Suppressor macrophage treated with lipopolysaccharide for 1 hour (primary cell): ENCODE measurements at regions not wholly inside any gene's neighbourhood (a gene's known extent, or its start where the extent isn't known, plus 50 kb on each side); places are given as distances from the start of the nearest gene placed in this dataset.

Experiments
- DNase-seq, 3 donors: peaks; one replicate each; pipeline ENCODE4 v3.0.0-alpha.2; 2020 to 2022

- DNase-seq = no peak
Observed at GRCh38 chr2:160921386-160921964, 238.8 kb upstream of the TANK start.

DNA sequence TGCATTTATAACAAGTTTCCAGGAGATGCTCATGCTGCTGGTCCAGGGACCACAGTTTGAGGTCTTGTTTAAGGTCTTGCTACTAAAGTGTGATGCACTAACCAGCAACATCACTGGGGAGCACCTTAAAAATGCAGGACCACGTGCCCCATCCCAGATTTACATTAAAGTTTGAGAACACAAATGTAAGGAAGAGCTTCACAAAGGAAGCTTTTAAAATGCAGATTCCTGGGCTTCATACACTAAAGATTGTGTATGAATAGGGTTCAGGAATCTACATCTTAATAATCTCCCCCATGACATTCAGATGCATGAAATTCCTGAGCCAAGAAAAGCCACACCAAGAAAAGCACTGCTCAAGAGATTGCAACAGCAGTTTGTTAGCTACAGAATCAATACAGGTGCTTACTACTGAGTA is 235.3 kb upstream of the TANK start:
- DNase-seq = no peak

DNA sequence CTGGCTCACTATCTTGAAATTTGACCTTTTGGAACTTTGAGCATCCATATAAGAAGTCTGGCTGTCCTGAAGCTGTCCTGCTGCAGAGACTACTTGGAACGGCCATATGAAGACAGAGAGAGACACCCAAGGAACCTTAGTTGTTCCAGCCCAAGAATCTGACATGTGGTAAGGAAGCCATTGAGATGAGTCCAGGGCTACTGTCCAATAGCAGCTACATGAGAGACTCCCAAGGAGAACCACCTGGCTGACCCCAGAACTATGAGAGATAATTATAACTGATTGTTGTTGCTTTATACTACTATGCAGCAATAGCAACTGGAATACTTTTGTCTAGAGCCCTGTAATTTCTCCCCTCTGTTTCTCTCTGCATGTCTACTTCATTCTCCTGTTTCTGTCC is 234.3 kb upstream of the TANK start:
- DNase-seq = no peak

DNA sequence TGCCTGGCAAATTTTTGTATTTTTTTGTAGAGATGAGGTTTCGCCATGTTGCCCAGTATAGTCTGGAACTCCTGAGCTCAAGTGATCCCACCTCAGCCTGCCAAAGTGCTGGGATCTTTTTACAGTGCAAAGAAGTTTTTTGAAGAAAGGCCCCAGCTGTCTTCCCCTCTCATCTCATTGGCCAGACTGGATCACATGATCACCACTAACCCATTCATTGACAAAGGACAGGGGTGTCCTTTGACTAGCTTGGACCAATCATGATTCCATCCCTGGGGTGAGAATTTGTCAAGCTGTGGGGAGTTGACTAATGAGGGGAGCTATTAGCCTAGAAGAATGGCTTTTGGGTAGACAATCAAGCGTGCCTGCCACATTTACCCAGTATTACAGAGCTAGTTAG is 232.9 kb upstream of the TANK start:
- no peak for DNase-seq

GRCh38 chr2:160928854-160929301 is 231.3 kb upstream of the TANK start:
- DNase-seq = no peak

- DNase-seq = no peak
Observed at GRCh38 chr2:160931531-160931930, 228.7 kb upstream of the TANK start.

DNA sequence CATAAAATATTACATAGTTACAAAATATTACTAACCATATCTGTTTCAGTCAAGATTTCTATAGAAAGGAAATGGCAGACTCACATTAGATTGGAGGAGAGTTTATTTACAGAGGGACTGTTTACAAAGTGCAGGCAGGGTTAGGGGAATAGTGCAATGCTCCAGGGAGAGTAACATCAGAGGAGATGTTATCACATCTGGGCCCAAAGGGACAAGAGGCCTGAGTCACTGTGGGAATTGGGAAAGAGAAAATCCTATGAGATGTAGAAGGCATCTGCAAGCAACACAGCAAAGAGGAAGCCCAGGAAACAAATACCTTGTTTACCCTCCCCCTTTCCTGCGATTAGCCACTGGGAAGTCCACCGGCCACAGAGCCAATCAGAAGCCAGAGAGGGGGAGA is 227.3 kb upstream of the TANK start:
- peak in 1 of 3 donors; percentile 16 for DNase-seq

DNA sequence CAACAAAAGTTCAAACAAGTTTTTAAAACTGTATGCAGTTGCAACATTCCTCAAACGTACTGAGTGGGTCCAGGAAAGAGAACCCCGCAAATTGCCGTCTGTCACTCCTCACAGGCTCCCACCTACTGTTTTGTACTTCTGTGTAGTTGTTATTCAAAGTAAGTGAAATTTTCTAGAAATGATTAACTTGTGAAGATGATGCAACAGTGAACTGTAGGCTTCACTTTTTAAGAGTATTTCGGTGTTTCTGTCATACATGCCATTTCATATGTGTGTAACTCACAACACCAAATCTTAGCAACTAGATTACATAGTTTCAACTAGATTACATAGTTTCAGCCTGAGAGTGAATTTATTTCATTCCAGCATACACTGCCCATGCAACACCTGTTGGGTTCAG is 226.0 kb upstream of the TANK start:
- no peak for DNase-seq

DNA sequence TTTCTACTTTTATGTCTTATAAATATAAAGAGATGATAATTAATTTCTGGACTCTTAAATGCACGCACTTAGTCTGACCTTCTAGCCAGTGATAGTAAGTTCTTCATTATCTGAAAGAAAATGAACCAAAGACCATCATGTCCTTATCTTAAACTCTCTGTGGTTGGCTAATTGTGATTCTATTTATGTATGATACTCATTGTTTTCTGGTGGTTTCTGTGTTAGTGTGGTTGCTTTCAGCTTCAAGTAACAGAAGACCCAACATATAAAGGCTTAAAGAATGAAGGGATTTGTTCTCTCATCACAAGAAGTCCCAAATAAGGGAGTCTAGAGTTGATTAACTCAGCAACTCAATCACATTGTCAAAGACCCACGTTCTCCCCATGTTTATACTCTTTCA is 225.2 kb upstream of the TANK start:
- DNase-seq = no peak

- no peak for DNase-seq
Observed at GRCh38 chr2:160936044-160936806, 224.0 kb upstream of the TANK start.

DNA sequence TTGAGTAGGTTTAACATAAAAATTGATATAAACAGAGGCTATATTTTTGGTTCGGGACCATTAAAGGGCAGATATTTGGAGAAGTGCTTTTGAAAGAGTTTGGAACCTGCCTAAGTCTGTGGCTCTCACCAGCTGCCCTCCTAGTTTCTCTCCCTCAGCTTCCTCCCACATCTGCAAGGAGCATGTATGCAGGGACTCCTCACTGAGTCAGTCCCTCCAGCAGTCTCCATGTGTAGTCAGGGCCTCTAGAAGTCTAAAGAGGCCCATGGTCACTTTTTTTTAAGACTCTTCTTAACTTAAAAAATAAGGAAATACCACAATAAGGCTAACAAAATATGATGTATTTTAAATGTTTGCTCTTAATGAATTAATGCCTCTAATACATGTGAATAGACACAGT is 220.0 kb upstream of the TANK start:
- peak in 1 of 3 donors; percentile 15 for DNase-seq

DNA sequence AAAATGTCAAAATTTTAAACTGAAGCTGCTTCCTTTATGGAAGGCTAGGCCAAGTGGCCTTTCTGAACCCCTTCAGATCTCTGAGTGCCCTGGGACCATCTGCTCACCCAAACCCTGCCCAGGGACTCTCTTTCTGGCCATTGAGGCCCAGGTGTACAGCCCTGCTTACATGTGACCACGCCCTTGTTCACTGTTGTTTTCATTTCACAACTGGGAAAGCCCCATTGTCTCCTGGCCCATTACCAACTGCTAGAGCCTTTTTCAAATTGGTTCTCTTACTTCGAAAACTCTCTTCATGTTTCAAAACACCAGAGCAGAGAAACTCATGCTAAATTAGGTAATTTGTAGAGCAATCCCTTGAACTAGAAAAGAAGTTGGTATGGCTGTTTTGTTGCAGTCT is 219.5 kb upstream of the TANK start:
- no peak for DNase-seq

GRCh38 chr2:160941290-160941846 is 218.9 kb upstream of the TANK start:
- DNase-seq = no peak

DNA sequence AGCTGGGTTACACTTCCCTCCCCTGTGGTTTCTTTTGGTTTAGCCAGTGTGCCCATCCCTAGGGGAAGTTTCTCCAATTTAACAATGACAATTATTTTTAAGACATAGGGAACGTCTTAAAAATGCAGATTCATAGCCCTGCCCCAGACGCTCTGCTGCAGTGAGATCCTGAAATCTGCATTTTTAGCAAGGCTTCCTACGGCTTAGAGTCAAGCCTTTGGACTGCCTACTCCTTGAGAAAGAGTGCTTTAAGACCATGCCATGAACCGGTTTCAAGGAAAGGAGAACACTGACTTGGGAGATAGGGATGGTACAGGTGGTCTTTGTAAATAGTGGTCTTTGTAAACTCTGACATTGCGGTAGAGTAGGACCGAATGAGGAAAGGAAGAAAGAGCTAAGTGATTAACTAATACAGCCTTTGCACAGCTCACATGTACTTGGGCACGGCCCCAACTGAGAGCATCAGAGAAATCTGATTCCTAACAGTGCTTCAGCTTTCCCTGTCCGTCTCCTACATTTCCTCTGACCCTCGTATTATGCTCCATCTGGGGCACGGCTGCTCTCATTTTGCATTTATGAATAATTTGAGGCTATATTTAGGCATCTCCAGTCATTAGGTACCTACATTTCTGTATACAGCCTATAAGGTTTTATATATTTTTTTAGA is 217.6 kb upstream of the TANK start:
- DNase-seq = no peak

DNA sequence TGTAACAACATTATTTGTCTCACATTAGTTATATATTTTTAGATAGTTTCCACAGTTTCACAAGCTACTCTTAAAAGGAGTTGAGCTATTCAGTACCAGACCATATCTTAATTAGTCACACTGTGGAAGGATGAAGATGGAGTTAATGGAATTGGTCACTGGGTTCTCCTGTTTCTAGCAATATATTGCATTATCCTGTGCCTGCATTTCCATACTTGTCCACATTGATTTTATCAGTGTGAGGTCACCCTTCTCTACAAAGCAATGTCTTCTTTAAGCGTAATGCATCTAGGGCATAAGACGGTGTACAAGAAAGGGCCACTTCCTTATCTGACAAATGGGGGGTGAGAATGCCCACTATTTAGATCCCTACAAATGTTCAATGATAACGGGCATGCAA is 216.8 kb upstream of the TANK start:
- no peak for DNase-seq

- DNase-seq = no peak
Observed at GRCh38 chr2:160952464-160953254, 207.6 kb upstream of the TANK start.

GRCh38 chr2:160955578-160955977 is 204.7 kb upstream of the TANK start:
- no peak for DNase-seq

DNA sequence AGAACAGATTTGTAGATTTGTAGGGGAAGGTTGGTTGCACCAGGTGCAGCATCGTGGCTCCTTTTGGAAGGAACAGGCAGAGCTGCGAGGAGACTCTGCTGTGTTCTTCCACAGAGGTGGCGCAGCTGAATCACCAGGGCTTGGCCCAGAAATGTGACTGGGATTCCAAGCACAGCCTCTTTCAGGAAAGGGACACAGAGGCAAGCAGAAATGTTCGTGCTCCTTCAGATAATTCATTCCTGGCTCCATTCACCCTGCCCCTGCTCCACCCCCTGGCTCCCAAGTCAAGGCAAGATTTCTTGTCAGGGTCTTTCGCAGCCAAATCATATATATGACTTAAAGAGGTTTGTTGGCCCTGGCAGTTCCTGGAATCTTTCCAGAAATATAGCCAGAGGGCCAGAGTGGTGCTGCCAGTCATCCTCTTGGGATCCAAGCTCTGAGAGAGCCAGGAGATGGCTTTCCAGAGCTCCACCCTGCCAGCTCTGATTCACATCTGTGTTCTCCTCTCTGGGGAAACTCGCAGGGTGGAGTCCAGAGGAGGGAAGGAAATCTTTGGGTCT is 203.9 kb upstream of the TANK start:
- no peak for DNase-seq

- peak in 2 of 3 donors; percentile 12 to 26 for DNase-seq
Observed at GRCh38 chr2:160963957-160964356, 196.3 kb upstream of the TANK start.

DNA sequence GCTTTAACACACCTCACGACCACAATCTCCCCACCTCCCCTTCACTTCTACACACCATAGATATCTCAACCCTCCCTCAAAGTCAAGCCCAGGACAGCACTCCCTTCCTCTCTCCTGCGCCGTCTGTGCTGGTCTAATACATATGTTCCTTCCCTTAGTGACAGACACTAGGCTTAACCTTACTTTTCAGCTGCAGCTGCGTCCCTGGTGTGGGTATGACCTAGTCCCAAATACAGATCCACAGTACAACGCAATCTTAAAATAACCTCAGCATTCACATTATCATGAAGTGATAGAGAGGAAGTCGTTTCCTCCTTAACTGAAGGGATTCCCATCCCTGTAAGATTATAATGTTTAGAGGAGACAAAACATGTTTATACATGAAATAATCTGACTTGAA is 192.7 kb upstream of the TANK start:
- no peak for DNase-seq

DNA sequence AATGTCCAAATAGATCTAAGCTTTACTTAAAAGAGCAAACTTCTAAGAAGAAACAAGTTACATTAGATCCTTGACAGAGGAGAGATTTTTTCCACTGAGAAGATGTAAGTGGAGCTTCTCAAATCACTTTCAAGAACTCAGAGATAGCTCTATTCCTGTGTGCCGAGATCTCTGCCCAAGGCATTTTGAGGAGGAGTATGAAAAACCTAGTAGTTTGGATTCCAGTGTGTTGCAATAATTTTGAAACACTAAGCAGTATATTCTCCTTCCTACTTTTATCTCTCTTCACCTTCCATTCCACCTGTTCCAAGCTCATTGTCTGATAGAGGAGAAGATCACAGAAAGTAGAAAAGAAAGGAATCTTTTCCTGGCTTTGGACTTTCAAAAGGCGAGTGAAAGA is 192.0 kb upstream of the TANK start:
- DNase-seq = no peak

- DNase-seq = peak; percentile 54 to 64 (median 57)
Observed at GRCh38 chr2:160970052-160970965, 189.9 kb upstream of the TANK start.
